Type B pancreatic cell (in vitro differentiated cells): ENCODE measurements at regions not wholly inside any gene's neighbourhood (a gene's known extent, or its start where the extent isn't known, plus 50 kb on each side); places are given as distances from the start of the nearest gene placed in this dataset.

Experiments used
- DNase-seq: peaks from one replicate; pipeline ENCODE4 v3.0.0; 2021; ENCODE audit warnings: mixed read lengths; ENCODE audit not compliant: unreplicated experiment; ENCODE audit errors: extremely low spot score
- H3K27ac Mint-ChIP-seq: 2 replicates; pipeline ENCODE4 v1.8.0; 2021; ENCODE audit warnings: mild to moderate bottlenecking, mixed read lengths
- H3K27me3 Mint-ChIP-seq: 2 replicates; pipeline ENCODE4 v1.8.0; 2021; ENCODE audit warnings: mixed read lengths
- H3K36me3 Mint-ChIP-seq: 2 replicates; pipeline ENCODE4 v1.8.0; 2021; ENCODE audit warnings: mixed read lengths
- H3K4me1 Mint-ChIP-seq: one replicate; pipeline ENCODE4 v1.8.0; 2021; ENCODE audit warnings: mixed read lengths; ENCODE audit not compliant: unreplicated experiment
- H3K4me3 Mint-ChIP-seq: 2 replicates; pipeline ENCODE4 v1.8.0; 2021; ENCODE audit warnings: mild to moderate bottlenecking, mixed read lengths
- H3K9me3 Mint-ChIP-seq: 2 replicates; pipeline ENCODE4 v1.8.0; 2021; ENCODE audit warnings: mixed read lengths
- CTCF ChIP-seq: fragments of 200-600 bp; sonication (generic); conservative IDR thresholded peaks from 2 replicates; pipeline ENCODE4 v1.5.0; 2021; ENCODE audit warnings: antibody characterized with exemption, mild to moderate bottlenecking

GRCh38 chr4:83858131-83858530 lies 322.2 kb downstream of the GPAT3 start:
- no peak overlapping the region for H3K27ac Mint-ChIP-seq
- peaks cover 6% of the 10 kb centered on the region for H3K4me1 Mint-ChIP-seq
- H3K36me3 Mint-ChIP-seq: no peaks in the 10 kb centered on the region
- no peak for DNase-seq
- no peaks in the 10 kb centered on the region for H3K9me3 Mint-ChIP-seq
- H3K27me3 Mint-ChIP-seq: no peaks in the 10 kb centered on the region
- TF ChIP-seq CTCF: no peak
- no peak overlapping the region for H3K4me3 Mint-ChIP-seq

GRCh38 chr4:83855044-83855443 lies 319.1 kb downstream of the GPAT3 start:
- H3K27ac Mint-ChIP-seq: no peak overlapping the region
- TF ChIP-seq CTCF: no peak
- DNase-seq: no peak
- no peak overlapping the region for H3K4me3 Mint-ChIP-seq
- peaks cover 14% of the 10 kb centered on the region for H3K4me1 Mint-ChIP-seq
- no peaks in the 10 kb centered on the region for H3K9me3 Mint-ChIP-seq
- no peaks in the 10 kb centered on the region for H3K36me3 Mint-ChIP-seq
- H3K27me3 Mint-ChIP-seq: no peaks in the 10 kb centered on the region

DNA sequence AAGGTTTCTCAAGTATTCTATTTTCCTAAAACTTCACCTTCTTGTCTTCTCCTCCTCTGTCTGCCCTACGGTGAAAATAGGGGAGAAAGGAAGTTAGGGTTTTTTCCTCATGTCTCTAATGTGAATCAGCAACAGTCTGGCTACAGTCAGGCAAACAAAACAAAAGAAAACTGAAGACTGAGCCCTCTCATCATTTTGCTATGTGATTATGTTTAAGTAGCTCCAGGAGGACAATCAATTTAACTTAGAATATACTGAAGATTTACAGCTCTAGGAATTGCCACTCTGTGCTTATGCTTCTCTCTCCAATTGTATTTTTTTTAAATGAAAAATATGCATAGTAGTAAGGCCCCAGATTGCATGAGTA lies 316.2 kb downstream of the GPAT3 start:
- H3K27me3 Mint-ChIP-seq: no peaks in the 10 kb centered on the region
- peaks cover 11% of the 10 kb centered on the region for H3K4me1 Mint-ChIP-seq
- no peaks in the 10 kb centered on the region for H3K9me3 Mint-ChIP-seq
- TF ChIP-seq CTCF: no peak
- no peak for DNase-seq
- H3K4me3 Mint-ChIP-seq: no peak overlapping the region
- H3K27ac Mint-ChIP-seq: peak overlapping the region; percentile 67
- no peaks in the 10 kb centered on the region for H3K36me3 Mint-ChIP-seq

DNA sequence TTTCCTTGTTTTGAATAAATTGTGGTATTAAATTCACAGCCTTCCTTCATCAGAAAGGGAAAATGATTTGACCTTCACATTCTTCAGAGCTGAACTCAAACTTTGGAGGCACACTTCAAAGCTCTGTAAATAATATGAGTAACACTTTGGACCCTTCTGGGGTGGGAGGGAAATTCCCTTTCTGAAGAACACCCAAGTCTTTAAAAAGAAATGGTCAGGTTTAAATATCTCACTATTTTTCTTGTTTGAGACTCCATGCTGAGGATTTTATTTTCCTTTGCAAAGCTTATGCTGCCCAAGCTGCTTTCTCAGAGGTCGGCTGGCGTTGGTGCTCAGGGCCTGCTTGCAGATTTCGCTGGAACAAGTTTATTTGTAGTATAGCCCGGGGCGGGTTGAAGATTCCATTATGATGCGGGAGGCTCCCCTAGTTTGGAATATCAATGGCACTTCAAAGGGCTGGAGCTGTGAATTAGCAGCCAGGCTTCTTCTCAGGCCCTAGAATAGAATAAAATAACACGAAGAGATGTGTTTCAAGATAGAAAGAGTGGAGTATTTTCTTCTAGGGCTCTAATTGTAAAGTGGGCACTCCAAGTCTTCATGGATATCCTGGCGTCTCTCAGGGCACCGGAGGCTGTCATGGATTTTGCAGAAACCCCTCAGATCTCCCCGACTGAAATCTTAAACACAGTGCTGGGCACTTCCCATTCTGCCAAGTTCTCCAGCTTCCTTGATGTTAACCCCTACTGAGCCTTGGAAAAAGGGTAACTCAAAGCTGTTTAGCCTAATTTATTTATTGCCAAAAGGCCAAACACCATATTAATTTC lies 315.6 kb downstream of the GPAT3 start:
- no peak for DNase-seq
- Mint-ChIP-seq H3K4me3 (peak overlapping the region; percentile 34), H3K36me3 (no peaks in the 10 kb centered on the region), H3K4me1 (peaks cover 11% of the 10 kb centered on the region), H3K9me3 (no peaks in the 10 kb centered on the region), H3K27ac (peak overlapping the region; percentile 67), H3K27me3 (no peaks in the 10 kb centered on the region)
- TF ChIP-seq CTCF: no peak

GRCh38 chr4:83850435-83850834 lies 314.5 kb downstream of the GPAT3 start:
- H3K4me1 Mint-ChIP-seq: peaks cover 11% of the 10 kb centered on the region
- no peak for DNase-seq
- H3K9me3 Mint-ChIP-seq: no peaks in the 10 kb centered on the region
- no peaks in the 10 kb centered on the region for H3K36me3 Mint-ChIP-seq
- H3K27ac Mint-ChIP-seq: no peak overlapping the region
- no peaks in the 10 kb centered on the region for H3K27me3 Mint-ChIP-seq
- no peak for TF ChIP-seq CTCF
- no peak overlapping the region for H3K4me3 Mint-ChIP-seq
